C4-2B (cell line): ENCODE measurements at regions not wholly inside any gene's neighbourhood (a gene's known extent, or its start where the extent isn't known, plus 50 kb on each side); places are given as distances from the start of the nearest gene placed in this dataset.

Source experiments
- ZFX ChIP-seq: fragments of 450-650 bp; IDR thresholded peaks from 2 replicates; pipeline ENCODE4 v1.6.1; 2017
- TF ChIP-seq, protein P1 (sequence below): fragments of 450-650 bp; conservative IDR thresholded peaks from 2 replicates; pipeline ENCODE4 v1.5.1; 2017; ENCODE audit warnings: mild to moderate bottlenecking

DNA sequence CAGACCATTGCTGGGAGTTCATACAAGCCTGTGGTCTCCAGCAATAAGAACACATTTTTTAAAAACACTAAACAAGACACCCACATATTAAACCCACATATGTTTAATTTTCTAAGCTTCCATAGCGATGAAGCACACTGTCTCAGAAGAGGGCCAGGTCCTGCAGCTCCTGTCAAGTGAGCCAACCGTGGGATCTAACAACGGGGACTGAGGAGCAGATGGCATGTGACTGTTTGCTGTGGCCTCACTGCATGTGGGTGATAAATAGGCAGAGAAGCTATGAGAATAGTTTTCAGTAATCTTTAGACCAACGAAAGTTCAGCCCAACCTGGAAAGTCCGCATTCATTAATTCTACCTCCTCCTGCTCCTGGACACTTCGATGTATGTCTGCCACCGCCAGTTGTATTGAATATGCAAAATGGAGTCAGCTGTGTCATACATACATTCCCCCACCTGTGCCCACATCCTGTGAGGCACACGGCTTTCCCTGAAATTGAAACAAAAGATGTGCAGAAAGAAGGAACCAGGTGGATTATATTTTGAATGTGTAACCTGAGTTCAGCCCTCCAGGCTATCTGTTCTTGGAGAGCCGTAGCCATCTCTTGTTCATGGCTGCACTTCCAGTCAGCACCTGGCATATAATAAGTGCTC lies 88.2 kb downstream of the MIS18A start:
- TF ChIP-seq, protein P1, sequence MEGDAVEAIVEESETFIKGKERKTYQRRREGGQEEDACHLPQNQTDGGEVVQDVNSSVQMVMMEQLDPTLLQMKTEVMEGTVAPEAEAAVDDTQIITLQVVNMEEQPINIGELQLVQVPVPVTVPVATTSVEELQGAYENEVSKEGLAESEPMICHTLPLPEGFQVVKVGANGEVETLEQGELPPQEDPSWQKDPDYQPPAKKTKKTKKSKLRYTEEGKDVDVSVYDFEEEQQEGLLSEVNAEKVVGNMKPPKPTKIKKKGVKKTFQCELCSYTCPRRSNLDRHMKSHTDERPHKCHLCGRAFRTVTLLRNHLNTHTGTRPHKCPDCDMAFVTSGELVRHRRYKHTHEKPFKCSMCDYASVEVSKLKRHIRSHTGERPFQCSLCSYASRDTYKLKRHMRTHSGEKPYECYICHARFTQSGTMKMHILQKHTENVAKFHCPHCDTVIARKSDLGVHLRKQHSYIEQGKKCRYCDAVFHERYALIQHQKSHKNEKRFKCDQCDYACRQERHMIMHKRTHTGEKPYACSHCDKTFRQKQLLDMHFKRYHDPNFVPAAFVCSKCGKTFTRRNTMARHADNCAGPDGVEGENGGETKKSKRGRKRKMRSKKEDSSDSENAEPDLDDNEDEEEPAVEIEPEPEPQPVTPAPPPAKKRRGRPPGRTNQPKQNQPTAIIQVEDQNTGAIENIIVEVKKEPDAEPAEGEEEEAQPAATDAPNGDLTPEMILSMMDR, result no peak
- TF ChIP-seq ZFX, result no peak
